GM23338 (cell line): ENCODE measurements at regions not wholly inside any gene's neighbourhood (a gene's known extent, or its start where the extent isn't known, plus 50 kb on each side); places are given as distances from the start of the nearest gene placed in this dataset.
"Not testable (repeated sequence)": the region's sequence is repeated elsewhere in the genome, so short reads cannot be mapped to it uniquely, and the experiment has no call there.

Experiments used
- ATAC-seq: fragments of 200-7000 bp; cut with Tn5 transposase; 3 replicates; pipeline ENCODE4 v1.9.1; 2020
- DNase-seq: peaks from one replicate; pipeline ENCODE4 v3.0.0-alpha.2; 2015; ENCODE audit warnings: low spot score
- H2AFZ ChIP-seq: fragments of 200-600 bp; sonication (generic); 2 replicates; pipeline ENCODE4 v1.8.0; 2016; ENCODE audit warnings: antibody characterized with exemption, mild to moderate bottlenecking, moderate library complexity
- H3F3A ChIP-seq: fragments of 200-600 bp; sonication (generic); replicated peaks from 2 replicates; pipeline ENCODE4 v1.8.0; 2017; ENCODE audit warnings: antibody characterized with exemption, mixed run types, low read depth
- H3K27ac ChIP-seq: fragments of 200-600 bp; sonication (generic); 2 replicates; pipeline ENCODE4 v1.6.1; 2016; ENCODE audit warnings: low read depth
- H3K27me3 ChIP-seq: fragments of 200-600 bp; sonication (generic); 2 replicates; pipeline ENCODE4 v1.8.0; 2016; ENCODE audit warnings: mild to moderate bottlenecking, mixed run types, moderate library complexity; ENCODE audit not compliant: insufficient read depth
- H3K36me3 ChIP-seq: fragments of 200-600 bp; sonication (generic); 2 replicates; pipeline ENCODE4 v1.8.0; 2016; ENCODE audit warnings: mild to moderate bottlenecking; ENCODE audit not compliant: insufficient read depth
- H3K4me1 ChIP-seq: fragments of 200-600 bp; sonication (generic); 2 replicates; pipeline ENCODE4 v1.8.0; 2016; ENCODE audit warnings: mild to moderate bottlenecking, moderate library complexity; ENCODE audit not compliant: insufficient read depth
- H3K4me2 ChIP-seq: fragments of 200-600 bp; sonication (generic); 2 replicates; pipeline ENCODE4 v1.7.1; 2017; ENCODE audit warnings: mixed run types
- H3K4me3 ChIP-seq: fragments of 200-600 bp; sonication (generic); 2 replicates; pipeline ENCODE4 v1.6.1; 2016; ENCODE audit warnings: mixed run types
- H3K79me2 ChIP-seq: fragments of 200-600 bp; sonication (generic); replicated peaks from 2 replicates; pipeline ENCODE4 v1.8.0; 2017; ENCODE audit warnings: mild to moderate bottlenecking; ENCODE audit not compliant: insufficient read depth
- H3K9me2 ChIP-seq: fragments of 200-600 bp; sonication (generic); 2 replicates; pipeline ENCODE4 v1.8.0; 2017; ENCODE audit not compliant: insufficient read depth
- H4K20me1 ChIP-seq: fragments of 200-600 bp; sonication (generic); replicated peaks from 2 replicates; pipeline ENCODE4 v1.8.0; 2017; ENCODE audit warnings: mild to moderate bottlenecking; ENCODE audit not compliant: insufficient read depth
- H3K27ac Mint-ChIP-seq: 2 replicates; pipeline ENCODE4 v1.8.0; 2020; ENCODE audit warnings: inconsistent platforms, mild to moderate bottlenecking, moderate library complexity, mixed read lengths
- H3K27me3 Mint-ChIP-seq: 3 replicates; pipeline ENCODE4 v1.8.0; 2022; ENCODE audit warnings: low read depth, mild to moderate bottlenecking, moderate library complexity, mixed read lengths, inconsistent platforms; ENCODE audit not compliant: insufficient read depth, poor library complexity
- H3K36me3 Mint-ChIP-seq: 3 replicates; pipeline ENCODE4 v1.8.0; 2021; ENCODE audit warnings: low read depth, mild to moderate bottlenecking, inconsistent platforms, moderate library complexity, mixed read lengths
- H3K4me1 Mint-ChIP-seq: 3 replicates; pipeline ENCODE4 v1.8.0; 2020; ENCODE audit warnings: mild to moderate bottlenecking, inconsistent platforms, mixed read lengths
- H3K4me3 Mint-ChIP-seq: 3 replicates; pipeline ENCODE4 v1.8.0; 2021; ENCODE audit warnings: moderate library complexity, mild to moderate bottlenecking, inconsistent platforms, mixed read lengths
- H3K9me3 Mint-ChIP-seq: 3 replicates; pipeline ENCODE4 v1.8.0; 2020; ENCODE audit warnings: moderate library complexity, mild to moderate bottlenecking, inconsistent platforms, mixed read lengths
- CREB1 ChIP-seq: fragments of 250-450 bp; sonication (Bioruptor Pico); IDR thresholded peaks from 2 replicates; pipeline ENCODE4 v1.5.0; 2020; ENCODE audit warnings: low read depth, mild to moderate bottlenecking, moderate library complexity
- CTCF ChIP-seq, 2 experiments: fragments of 200-600 bp in 1 of 2; sonication (generic) in 1 of 2; conservative IDR thresholded peaks; 2 replicates each; pipeline versions ENCODE4 v1.5.1 to v1.6.1; 2016 to 2017; ENCODE audit warnings: antibody characterized with exemption in 2 of 2, low read depth in 2 of 2, mild to moderate bottlenecking in 2 of 2, moderate library complexity in 1 of 2
- ETS1 ChIP-seq: IDR thresholded peaks from 2 replicates; pipeline ENCODE4 v1.6.1; 2016; ENCODE audit warnings: antibody characterized with exemption
- EZH2 ChIP-seq: fragments of 200-600 bp; sonication (generic); IDR thresholded peaks from one replicate; pipeline ENCODE4 v1.8.0; 2017; ENCODE audit warnings: antibody characterized with exemption, mild to moderate bottlenecking, low read depth; ENCODE audit not compliant: unreplicated experiment
- EZH2phosphoT487 ChIP-seq: fragments of 200-600 bp; sonication (generic); IDR thresholded peaks from one replicate; pipeline ENCODE4 v1.8.1; 2018; ENCODE audit warnings: antibody characterized with exemption; ENCODE audit not compliant: unreplicated experiment
- JUNB ChIP-seq: IDR thresholded peaks from one replicate; pipeline ENCODE4 v1.6.1; 2016; ENCODE audit warnings: antibody characterized with exemption; ENCODE audit not compliant: unreplicated experiment
- NANOG ChIP-seq: IDR thresholded peaks from 2 replicates; pipeline ENCODE4 v1.6.1; 2016; ENCODE audit warnings: antibody characterized with exemption, borderline replicate concordance
- POLR2AphosphoS5 ChIP-seq: IDR thresholded peaks from 2 replicates; pipeline ENCODE4 v1.6.1; 2016; ENCODE audit warnings: antibody characterized with exemption, low read depth
- STAT1 ChIP-seq: IDR thresholded peaks from one replicate; pipeline ENCODE4 v1.6.1; 2016; ENCODE audit warnings: antibody characterized with exemption; ENCODE audit not compliant: unreplicated experiment
- ZNF114 ChIP-seq: fragments of 250-450 bp; sonication (Bioruptor Pico); IDR thresholded peaks from 2 replicates; pipeline ENCODE4 v1.5.0; 2020; ENCODE audit warnings: mild to moderate bottlenecking, moderate library complexity
- ZNF331 ChIP-seq: fragments of 250-450 bp; sonication (Bioruptor Pico); IDR thresholded peaks from 2 replicates; pipeline ENCODE4 v1.5.0; 2020; ENCODE audit warnings: low read depth, mild to moderate bottlenecking, moderate library complexity

- not testable (repeated sequence) for ATAC-seq, H2AFZ ChIP-seq, H3K4me3 ChIP-seq, DNase-seq, H3K4me3 Mint-ChIP-seq, H3K4me1 ChIP-seq, H3K79me2 ChIP-seq, H3K36me3 Mint-ChIP-seq, H4K20me1 ChIP-seq, H3K4me1 Mint-ChIP-seq, H3K4me2 ChIP-seq, H3K9me3 Mint-ChIP-seq, H3K36me3 ChIP-seq, H3K27ac Mint-ChIP-seq, H3K27ac ChIP-seq, H3K27me3 Mint-ChIP-seq, H3K9me2 ChIP-seq, H3K27me3 ChIP-seq, H3F3A ChIP-seq
These were observed 259.3 kb downstream of the PARM1 start for GRCh38 chr4:75192182-75192581.

- Mint-ChIP-seq H3K27me3 (no peaks in the 10 kb centered on the region), H3K4me1 (peaks cover 7% of the 10 kb centered on the region; the same call in 2 of the 3 replicates), H3K27ac (no peak overlapping the region), H3K36me3 (no peaks in the 10 kb centered on the region), H3K9me3 (no peaks in the 10 kb centered on the region), H3K4me3 (no peak overlapping the region)
- TF ChIP-seq ZNF114 (CRISPR knock-in tag) (no peak), CTCF (conservative IDR thresholded peaks at IDR 0.05; ENCODE audit: low read depth in 2 of 2) (no peak), CREB1 (no peak), JUNB (no peak), EZH2phosphoT487 (no peak), POLR2AphosphoS5 (no peak), NANOG (no peak), ETS1 (no peak), EZH2 (no peak), STAT1 (no peak), ZNF331 (no peak)
- no peaks in the 10 kb centered on the region for H3K36me3 ChIP-seq
- H4K20me1 ChIP-seq: no peaks in the 10 kb centered on the region
- H3K27me3 ChIP-seq: no peaks in the 10 kb centered on the region
- peak; percentile 73 for ATAC-seq
- no peaks in the 10 kb centered on the region for H3K4me1 ChIP-seq
- no peaks in the 10 kb centered on the region for H3F3A ChIP-seq
- DNase-seq: no peak
- no peaks in the 10 kb centered on the region for H3K79me2 ChIP-seq
- peak overlapping the region; percentile 16; the same call in 1 of the 2 replicates for H2AFZ ChIP-seq
- H3K27ac ChIP-seq: no peak overlapping the region
- H3K9me2 ChIP-seq: peaks cover 6% of the 10 kb centered on the region; the same call in 1 of the 2 replicates
- no peak overlapping the region for H3K4me2 ChIP-seq
- no peak overlapping the region for H3K4me3 ChIP-seq
These were observed 256.9 kb downstream of the PARM1 start for GRCh38 chr4:75189711-75190335.
